Nucleus accumbens (tissue), 56 donors: ENCODE measurements at regions not wholly inside any gene's neighbourhood (a gene's known extent, or its start where the extent isn't known, plus 50 kb on each side); places are given as distances from the start of the nearest gene placed in this dataset.
"Not testable (repeated sequence)": the region's sequence is repeated elsewhere in the genome, so short reads cannot be mapped to it uniquely, and the experiment has no call there.

Source experiments
- DNase-seq, 56 donors: peaks; one replicate each; lab custom pipeline; 2025; lab: John Stamatoyannopoulos, UW

DNA sequence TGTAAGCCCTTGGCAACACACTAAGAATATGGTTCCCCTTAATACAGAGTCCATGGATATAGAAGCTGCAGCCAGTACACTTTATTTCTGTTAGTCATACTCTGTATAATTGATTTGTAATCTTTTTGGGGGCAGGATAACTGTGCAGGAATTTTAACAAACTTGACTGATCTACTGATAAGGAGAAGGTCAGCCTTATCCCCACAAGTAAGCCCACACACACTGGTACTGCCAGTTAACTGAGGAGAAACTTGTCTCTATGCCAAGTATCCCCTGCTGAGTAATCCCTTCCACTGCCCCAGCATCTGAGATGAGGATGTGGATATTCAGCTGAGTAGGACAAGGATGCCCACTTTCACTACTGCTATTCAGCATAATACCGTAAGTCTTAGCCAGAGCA lies 154.9 kb upstream of the CXXC4 start:
- no peak for DNase-seq

DNA sequence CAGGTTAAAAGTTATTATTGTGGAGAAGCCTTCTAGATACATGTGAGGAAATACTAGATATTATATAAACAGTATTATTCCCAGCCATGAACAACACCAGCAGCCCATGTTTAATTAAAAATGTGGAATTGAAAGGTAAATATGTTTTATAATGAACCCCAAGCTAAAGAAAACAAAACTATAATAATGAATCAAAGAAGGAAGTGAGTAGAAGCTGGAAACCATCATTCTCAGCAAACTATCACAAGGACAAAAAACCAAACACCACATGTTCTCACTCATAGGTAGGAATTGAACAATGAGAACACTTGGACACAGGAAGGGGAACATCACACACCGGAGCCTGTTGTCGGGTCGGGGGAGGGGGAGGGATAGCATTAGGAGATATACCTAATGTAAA lies 167.6 kb upstream of the CXXC4 start:
- DNase-seq = not testable (repeated sequence)

DNA sequence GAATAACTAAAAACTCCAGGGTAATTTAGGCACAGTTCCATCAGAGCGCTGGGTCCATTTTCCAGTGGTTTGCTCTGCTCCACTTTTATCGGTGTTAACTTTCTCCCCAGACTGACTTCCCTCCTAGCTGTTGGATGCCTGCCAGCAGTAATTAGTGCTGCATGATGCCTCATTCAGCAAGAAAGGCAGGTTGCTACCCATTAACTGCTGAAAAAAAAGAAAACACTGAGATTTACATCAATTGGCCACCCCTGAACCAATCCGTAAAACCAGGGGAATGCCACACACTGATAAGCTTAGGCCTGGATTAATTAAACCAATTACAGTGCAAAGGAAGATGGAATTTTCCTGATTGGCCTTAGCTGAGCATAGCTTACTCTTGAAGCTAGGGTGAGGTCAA lies 182.4 kb upstream of the CXXC4 start:
- peak in 7 of 56 donors; percentile 1 to 16 (median 6) for DNase-seq

DNA sequence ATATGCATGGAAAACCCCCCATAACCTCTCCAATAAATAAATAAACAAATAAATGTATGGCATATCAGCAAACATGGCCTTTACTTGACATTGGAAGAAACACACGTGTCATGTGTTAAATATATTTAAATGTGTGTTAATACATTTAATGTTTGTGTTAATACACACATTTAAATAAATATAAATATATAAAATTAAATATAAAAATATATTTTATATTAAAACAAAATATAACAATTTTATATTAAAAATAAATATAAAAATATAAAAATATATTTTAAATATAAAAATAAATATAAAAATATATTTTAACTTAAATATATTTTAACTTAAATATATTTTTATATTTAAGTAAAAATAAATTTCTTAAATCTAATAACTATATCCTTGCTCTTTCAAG lies 187.6 kb upstream of the CXXC4 start:
- DNase-seq = no peak

DNA sequence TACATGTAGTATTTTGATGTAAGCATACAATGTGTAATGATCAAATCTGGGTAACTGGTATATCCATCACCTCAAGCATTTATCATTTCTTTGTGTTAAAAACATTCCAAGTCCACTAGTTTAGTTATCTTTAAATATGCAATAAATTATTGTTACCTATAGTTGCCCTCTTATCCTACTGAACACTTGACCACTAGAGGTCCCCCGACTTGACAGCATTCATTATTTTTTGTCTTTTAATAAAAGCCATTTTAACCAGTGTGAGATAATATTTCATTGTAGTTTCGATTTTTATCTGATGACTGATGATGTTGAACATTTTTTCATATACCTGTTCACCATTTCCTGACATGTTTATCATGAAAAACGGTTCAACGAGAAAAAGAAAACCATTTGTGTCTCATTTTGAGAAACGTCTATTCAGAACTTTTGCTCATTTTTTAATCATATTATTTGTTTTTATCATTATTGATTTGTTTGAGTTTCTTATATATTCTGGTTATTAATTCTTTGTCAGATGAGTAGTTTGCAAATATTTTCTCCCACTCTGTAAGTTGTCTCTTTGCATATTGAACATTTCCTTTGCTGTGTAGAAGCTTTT lies 199.0 kb upstream of the CXXC4 start:
- DNase-seq = no peak

- DNase-seq = no peak
Measured at GRCh38 chr4:104716584-104716983, 221.9 kb upstream of the CXXC4 start.

DNA sequence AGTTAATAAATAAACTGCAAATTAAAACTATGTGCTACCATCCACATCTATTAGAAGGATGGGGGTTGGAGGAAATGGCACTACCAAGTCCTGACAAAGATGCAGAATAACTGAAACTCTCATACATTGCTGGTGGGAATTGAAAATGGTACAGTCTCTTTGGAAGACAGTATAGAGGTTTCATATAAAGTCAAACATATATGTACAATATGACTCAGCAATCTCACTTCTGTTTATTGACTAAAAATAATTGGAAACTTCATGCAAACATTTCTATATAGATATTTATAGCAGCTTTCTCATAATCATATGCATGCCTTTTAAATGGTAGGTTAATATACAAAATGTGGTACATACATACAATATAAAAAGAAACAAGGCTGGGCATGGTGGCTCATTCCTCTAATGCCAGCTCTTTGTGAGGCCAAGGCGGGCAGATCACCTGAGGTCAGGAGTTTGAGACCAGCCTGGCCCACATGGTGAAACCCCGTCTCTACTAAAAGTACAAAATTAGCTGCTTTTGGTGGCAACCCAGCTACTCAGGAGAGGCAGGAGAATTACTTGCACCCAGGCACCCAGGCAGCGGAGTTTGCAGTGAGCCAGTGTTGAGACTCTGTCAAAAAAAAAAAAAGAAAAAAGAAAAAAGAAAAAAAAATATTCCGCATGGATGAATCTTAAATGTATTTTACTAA lies 225.0 kb upstream of the CXXC4 start:
- DNase-seq = no peak

DNA sequence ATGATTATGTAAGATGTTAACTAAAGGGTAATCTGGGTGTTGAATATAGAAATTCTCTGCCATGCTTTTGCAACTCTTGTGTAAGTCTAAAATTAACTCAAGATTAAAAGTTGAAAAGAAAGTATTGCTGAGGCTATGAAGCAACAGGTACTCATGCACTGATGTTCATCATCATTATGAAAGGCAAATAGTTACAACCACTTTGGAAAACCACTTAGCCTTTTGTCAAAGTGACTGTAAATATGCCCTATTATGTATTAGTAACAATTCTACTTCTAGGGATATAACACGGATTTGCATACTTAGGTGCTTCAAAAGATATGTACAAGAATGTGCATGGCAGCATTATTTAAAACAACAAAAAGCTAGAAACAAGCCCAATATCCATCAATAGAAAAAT lies 227.8 kb upstream of the CXXC4 start:
- no peak for DNase-seq

DNA sequence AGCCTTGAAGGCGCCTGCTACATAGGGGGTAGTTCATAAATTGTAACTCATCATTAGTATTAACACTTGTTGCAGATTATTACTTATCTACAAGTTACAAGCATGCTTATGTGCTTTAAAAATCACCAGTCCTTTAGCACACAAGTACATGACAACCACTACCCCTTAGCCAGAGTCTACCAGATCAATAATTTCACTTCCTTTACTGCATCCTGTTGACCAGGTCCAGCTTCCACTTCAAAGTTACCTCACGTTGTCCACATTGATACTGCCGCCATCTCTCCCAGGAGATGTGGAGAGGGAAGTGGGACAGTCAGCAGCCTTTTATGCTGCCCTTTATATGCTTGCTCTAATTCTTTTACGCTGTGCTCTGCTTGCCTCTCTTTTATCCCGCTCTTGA lies 231.3 kb upstream of the CXXC4 start:
- DNase-seq = no peak

DNA sequence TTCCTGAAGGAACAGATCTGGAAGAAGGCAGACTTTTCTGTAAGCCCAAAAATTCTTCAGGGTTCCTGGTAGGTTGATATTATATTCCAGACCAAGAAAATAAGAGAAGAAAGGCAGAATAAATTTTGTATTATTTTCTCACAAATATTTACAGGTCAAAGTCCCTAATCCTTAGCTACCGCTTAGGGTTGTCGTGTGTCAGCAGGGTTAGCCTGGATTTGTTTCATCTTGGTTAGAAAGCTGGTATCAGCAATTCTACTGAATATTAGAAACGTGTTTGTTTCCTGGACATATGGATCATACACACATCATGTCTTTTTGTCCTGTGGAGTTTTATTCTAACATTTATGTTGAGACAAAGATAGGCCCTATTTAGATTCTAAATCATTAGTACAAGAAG lies 232.9 kb upstream of the CXXC4 start:
- DNase-seq = no peak

GRCh38 chr4:104728380-104729122 lies 233.9 kb upstream of the CXXC4 start:
- no peak for DNase-seq

DNA sequence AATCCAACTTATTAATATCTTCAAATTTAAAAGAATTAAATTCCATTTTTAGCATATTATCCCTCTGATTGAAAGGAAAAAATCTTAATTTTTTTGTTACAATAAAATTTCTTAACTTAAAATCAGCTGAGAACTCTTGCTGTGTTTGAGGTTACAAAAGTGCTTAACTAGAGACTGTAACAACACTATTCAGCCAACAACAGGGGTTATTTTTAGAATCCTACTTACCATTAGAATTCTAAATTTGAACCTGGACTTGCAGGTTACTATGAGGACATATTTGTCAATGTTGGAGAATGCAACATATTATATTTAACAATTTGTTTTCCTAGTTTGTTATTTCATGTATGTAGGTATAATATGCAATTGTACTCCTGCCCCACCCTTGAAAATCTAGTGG lies 238.1 kb upstream of the CXXC4 start:
- no peak for DNase-seq

DNA sequence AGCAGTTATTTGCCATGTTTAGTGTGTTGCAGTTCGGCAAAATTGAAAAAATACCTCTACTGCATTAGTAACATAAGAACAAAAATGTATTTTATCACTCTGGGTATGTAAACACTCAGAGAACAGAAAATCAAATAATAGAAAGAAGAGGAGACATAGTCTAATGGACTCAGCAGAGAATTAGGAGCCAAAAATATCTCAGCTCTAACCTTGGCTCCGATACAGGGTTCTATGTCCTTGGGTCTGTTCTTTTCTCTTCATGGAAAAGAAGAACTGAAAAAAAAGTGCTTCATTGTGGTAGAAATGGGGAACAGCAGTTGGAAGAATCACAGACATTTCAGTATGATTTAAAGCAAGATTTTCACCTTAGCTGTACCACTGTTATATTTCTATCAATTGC lies 240.5 kb upstream of the CXXC4 start:
- no peak for DNase-seq

GRCh38 chr4:104740161-104740560 lies 245.5 kb upstream of the CXXC4 start:
- no peak for DNase-seq

GRCh38 chr4:104743215-104743653 lies 248.5 kb upstream of the CXXC4 start:
- no peak for DNase-seq

GRCh38 chr4:104747635-104748034 lies 252.9 kb upstream of the CXXC4 start:
- no peak for DNase-seq

GRCh38 chr4:104749062-104749461 lies 254.4 kb upstream of the CXXC4 start:
- no peak for DNase-seq

- DNase-seq = no peak
Measured at GRCh38 chr4:104750008-104750407, 255.3 kb upstream of the CXXC4 start.

DNA sequence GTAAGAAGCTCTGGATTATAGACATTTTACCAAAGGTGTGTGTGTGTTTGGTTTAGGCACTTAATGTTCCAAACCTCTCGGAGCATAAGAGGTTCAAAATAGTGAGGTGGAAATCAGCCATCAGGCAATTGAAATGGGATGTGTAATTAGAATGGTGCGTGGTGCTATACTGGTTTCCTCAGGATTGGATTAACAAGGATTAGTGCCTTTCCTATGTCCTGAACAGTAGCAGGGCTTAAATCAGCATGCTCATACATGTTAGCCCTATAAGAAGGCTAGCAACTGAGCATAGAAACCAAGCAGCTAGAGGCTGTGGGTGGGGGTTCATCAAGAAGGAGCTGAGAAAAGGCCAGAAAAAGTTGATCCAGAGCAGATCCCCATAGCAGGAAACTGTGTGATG lies 256.8 kb upstream of the CXXC4 start:
- DNase-seq = no peak

- no peak for DNase-seq
Measured at GRCh38 chr4:104752337-104752736, 257.6 kb upstream of the CXXC4 start.

- no peak for DNase-seq
Measured at GRCh38 chr4:104756837-104757236, 262.1 kb upstream of the CXXC4 start.

GRCh38 chr4:104758574-104758973 lies 263.9 kb upstream of the CXXC4 start:
- DNase-seq = no peak
